Hepatocyte (in vitro differentiated cells): ENCODE measurements at regions not wholly inside any gene's neighbourhood (a gene's known extent, or its start where the extent isn't known, plus 50 kb on each side); places are given as distances from the start of the nearest gene placed in this dataset.

Source experiments
- CTCF ChIP-seq: fragments of 200-600 bp; sonication (generic); IDR thresholded peaks from 2 replicates; pipeline ENCODE4 v1.5.1; 2016; ENCODE audit warnings: antibody characterized with exemption, mild to moderate bottlenecking; ENCODE audit not compliant: poor library complexity
- EZH2 ChIP-seq: fragments of 200-600 bp; sonication (generic); IDR thresholded peaks from 2 replicates; pipeline ENCODE4 v1.6.1; 2016; ENCODE audit warnings: antibody characterized with exemption, mild to moderate bottlenecking, borderline replicate concordance

- TF ChIP-seq CTCF: no peak
- no peak for TF ChIP-seq EZH2
Observed at GRCh38 chr2:5590886-5591285, 101.3 kb upstream of the SOX11 start.
